Esophagus squamous epithelium (tissue), 4 donors: ENCODE measurements at regions not wholly inside any gene's neighbourhood (a gene's known extent, or its start where the extent isn't known, plus 50 kb on each side); places are given as distances from the start of the nearest gene placed in this dataset.

Experiments used
- POLR2A ChIP-seq, 4 donors: fragments of 450-650 bp; IDR thresholded peaks; one replicate each; pipeline ENCODE4 v1.6.1; 2017; ENCODE audit warnings: antibody characterized with exemption in 4 of 4, mild to moderate bottlenecking in 4 of 4, moderate library complexity in 3 of 4
- TF ChIP-seq, protein P1 (sequence below), 6 experiments: fragments of 450-650 bp in 4 of 6; fragments of 200-600 bp in 2 of 6; sonication (generic) in 2 of 6; IDR thresholded peaks; one replicate each; pipeline ENCODE4 v1.5.1; 2016 to 2019; ENCODE audit warnings: antibody characterized with exemption in 6 of 6, mild to moderate bottlenecking in 4 of 6, moderate library complexity in 4 of 6

DNA sequence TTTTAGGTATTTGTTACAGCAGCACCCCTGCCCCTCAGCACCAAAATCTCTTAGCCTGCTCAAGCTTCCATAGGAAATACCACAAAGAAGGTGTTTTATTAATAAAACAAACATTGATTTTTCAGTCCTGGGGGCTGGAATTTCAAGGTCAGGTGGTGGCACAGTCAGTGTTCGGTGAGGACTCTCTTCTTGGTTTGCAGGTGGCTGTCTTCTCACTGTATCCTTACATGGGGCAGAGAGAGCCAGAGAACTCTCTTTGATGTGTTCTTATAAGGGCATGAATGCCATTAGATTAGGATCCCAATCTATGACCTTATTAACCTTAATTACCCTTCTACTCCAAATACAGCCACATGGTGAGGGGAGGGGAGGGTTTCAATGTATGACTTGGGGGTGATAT is 112.3 kb upstream of the PFKP start:
- TF ChIP-seq, protein P1, sequence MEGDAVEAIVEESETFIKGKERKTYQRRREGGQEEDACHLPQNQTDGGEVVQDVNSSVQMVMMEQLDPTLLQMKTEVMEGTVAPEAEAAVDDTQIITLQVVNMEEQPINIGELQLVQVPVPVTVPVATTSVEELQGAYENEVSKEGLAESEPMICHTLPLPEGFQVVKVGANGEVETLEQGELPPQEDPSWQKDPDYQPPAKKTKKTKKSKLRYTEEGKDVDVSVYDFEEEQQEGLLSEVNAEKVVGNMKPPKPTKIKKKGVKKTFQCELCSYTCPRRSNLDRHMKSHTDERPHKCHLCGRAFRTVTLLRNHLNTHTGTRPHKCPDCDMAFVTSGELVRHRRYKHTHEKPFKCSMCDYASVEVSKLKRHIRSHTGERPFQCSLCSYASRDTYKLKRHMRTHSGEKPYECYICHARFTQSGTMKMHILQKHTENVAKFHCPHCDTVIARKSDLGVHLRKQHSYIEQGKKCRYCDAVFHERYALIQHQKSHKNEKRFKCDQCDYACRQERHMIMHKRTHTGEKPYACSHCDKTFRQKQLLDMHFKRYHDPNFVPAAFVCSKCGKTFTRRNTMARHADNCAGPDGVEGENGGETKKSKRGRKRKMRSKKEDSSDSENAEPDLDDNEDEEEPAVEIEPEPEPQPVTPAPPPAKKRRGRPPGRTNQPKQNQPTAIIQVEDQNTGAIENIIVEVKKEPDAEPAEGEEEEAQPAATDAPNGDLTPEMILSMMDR (IDR thresholded peaks at IDR 0.05): no peak
- TF ChIP-seq POLR2A (IDR thresholded peaks at IDR 0.05): no peak
